Esophagus mucosa (tissue), 1 donor: ENCODE measurements at regions not wholly inside any gene's neighbourhood (a gene's known extent, or its start where the extent isn't known, plus 50 kb on each side); places are given as distances from the start of the nearest gene placed in this dataset.
"Not testable (repeated sequence)": the region's sequence is repeated elsewhere in the genome, so short reads cannot be mapped to it uniquely, and the experiment has no call there.

Source experiments
- ATAC-seq: fragments of 200-7000 bp; cut with Tn5 transposase; one replicate; pipeline ENCODE4 v1.9.1; 2020
- donor health status: DM: yes; HTN: yes; CAD: no.

DNA sequence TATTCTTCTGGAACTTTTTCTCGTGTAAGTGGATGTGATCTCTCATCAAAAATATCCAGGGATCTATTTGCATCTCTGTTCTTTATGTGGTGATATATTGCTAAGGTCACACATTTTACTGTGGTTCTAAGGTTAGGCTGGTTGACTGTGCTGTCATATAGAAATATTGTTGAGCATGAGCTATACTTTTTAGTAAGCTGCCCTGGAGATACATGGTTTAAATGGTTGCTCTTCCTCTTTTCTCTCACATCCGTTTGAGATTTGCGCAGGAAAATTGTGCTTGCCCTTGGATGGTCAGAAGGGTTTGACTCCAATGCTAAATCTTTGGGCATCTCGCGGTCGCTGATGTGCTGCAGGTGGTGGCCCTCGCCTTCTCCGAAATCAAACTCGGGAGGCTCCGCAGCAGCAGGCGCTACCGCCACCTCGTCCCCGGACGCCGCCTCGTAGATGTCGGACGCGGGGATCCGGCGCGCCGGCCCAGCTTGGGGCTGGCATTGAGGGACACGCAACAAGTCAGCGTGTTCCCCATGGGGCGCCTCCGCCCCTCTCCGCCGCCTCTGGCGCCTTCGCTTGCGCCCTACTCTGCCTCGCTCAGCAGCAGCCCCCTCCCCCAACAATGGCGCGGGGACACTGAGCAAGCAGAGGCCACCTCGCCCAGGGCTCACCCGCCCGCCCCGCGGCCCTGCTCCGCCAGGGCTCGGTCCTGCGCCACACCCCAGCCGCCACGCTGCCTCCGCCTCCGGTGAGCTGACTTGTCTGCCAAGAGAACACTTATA lies 154.5 kb downstream of the MSN start:
- peak; percentile 86 for ATAC-seq

DNA sequence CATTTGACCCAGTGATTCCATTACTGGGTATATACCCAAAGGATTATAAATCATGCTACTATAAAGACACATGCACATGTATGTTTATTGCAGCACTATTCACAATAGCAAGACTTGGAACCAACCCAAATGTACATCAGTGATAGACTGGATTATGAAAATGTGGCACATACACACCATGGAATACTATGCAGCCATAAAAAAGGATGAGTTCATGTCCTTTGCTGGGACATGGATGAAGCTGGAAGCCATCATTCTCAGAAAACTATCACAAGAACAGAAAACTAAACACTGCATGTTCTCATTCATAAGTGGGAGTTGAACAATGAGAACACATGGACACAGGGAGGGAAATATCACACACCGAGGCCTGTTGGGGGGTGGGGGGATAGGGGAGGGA lies 152.5 kb downstream of the MSN start:
- ATAC-seq, result not testable (repeated sequence)

DNA sequence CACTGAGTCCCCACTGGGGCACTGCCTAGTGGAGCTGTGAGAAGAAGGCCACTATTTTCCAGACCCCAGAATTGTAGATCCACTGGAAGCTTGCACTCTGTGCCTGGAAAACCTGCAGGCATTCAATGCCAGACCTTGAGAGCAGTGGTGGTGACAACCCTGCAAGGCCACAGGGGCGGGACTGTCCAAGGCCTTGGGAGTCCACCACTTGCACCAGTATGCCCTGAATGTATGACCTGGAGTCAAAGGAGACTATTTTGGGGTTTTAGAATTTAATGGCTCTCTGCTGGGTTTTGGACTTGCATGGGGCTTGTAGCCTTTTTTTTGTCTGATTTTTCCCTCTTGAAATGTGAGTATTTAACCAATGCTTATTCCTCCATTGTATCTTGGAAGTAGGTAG lies 145.8 kb downstream of the MSN start:
- no peak for ATAC-seq

DNA sequence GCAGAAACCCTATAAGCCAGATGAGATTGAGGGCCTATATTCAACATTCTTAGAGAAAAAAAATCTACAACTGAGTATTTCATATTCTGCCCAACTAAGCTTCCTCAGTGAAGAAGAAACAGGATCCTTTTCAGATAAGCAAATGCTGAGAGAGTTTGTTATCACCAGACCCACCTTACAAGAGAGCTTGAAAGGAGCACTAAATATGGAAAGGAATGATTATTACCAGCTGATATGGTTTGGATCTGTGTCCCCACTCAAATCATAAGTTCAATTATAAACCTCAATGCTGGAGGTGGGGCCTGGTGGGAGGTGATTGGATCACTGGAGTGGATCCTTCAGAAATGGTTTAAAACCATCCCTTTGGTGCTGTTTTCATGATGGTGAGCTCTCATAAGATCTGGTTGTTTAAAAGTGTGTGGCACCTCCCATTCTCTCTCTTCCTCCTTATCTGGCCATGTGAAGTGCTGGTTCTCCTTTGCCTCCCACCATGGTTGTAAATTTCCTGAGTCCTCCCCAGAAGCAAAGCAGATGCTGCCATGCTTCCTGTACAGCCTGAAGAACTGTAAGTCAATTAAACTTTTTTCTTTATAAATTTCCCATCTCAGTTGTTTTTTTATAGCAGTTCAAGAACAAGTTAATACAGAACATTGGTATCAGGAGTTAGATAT lies 144.2 kb downstream of the MSN start:
- ATAC-seq, result no peak
